Neural progenitor cell (in vitro differentiated cells): ENCODE measurements at regions not wholly inside any gene's neighbourhood (a gene's known extent, or its start where the extent isn't known, plus 50 kb on each side); places are given as distances from the start of the nearest gene placed in this dataset.

Experiments
- DNase-seq: peaks from one replicate; pipeline ENCODE4 v3.0.0-alpha.2; 2016; ENCODE audit warnings: low spot score
- H2AFZ ChIP-seq: fragments of 200-600 bp; sonication (generic); replicated peaks from 2 replicates; pipeline ENCODE4 v1.6.1; 2016; ENCODE audit warnings: antibody characterized with exemption
- H3F3A ChIP-seq: fragments of 200-600 bp; sonication (generic); 2 replicates; pipeline ENCODE4 v1.6.1; 2016; ENCODE audit warnings: antibody characterized with exemption, low read depth
- H3K27ac ChIP-seq: fragments of 200-600 bp; sonication (generic); 2 replicates; pipeline ENCODE4 v1.5.1; 2016; ENCODE audit warnings: mild to moderate bottlenecking
- H3K27me3 ChIP-seq: fragments of 200-600 bp; sonication (generic); 2 replicates; pipeline ENCODE4 v1.6.1; 2016; ENCODE audit warnings: mild to moderate bottlenecking, moderate library complexity
- H3K36me3 ChIP-seq: fragments of 200-600 bp; sonication (generic); 2 replicates; pipeline ENCODE4 v1.5.1; 2016
- H3K4me1 ChIP-seq: fragments of 200-600 bp; sonication (generic); 2 replicates; pipeline ENCODE4 v1.6.1; 2016; ENCODE audit warnings: mixed run types
- H3K4me2 ChIP-seq: fragments of 200-600 bp; sonication (generic); 2 replicates; pipeline ENCODE4 v1.6.1; 2016
- H3K4me3 ChIP-seq: fragments of 200-600 bp; sonication (generic); 2 replicates; pipeline ENCODE4 v1.5.1; 2016
- H3K79me2 ChIP-seq: fragments of 200-600 bp; sonication (generic); 2 replicates; pipeline ENCODE4 v1.6.1; 2016; ENCODE audit warnings: low read depth
- H3K9ac ChIP-seq: fragments of 200-600 bp; sonication (generic); 2 replicates; pipeline ENCODE4 v1.6.1; 2016
- H3K9me3 ChIP-seq: fragments of 200-600 bp; sonication (generic); 2 replicates; pipeline ENCODE4 v1.5.1; 2016; ENCODE audit warnings: low read depth
- H4K20me1 ChIP-seq: fragments of 200-600 bp; sonication (generic); 2 replicates; pipeline ENCODE4 v1.6.1; 2016; ENCODE audit warnings: low read depth
- H3K27ac Mint-ChIP-seq: 3 replicates; pipeline ENCODE4 v1.8.0; 2021; ENCODE audit warnings: mixed read lengths
- H3K27me3 Mint-ChIP-seq: 2 replicates; pipeline ENCODE4 v1.8.0; 2022; ENCODE audit warnings: low read depth, mild to moderate bottlenecking, inconsistent platforms, moderate library complexity, mixed read lengths; ENCODE audit not compliant: insufficient read depth
- H3K36me3 Mint-ChIP-seq: 3 replicates; pipeline ENCODE4 v1.8.0; 2021; ENCODE audit warnings: mixed read lengths
- H3K4me1 Mint-ChIP-seq: 3 replicates; pipeline ENCODE4 v1.8.0; 2021; ENCODE audit warnings: mixed read lengths
- H3K4me3 Mint-ChIP-seq: 3 replicates; pipeline ENCODE4 v1.8.0; 2021; ENCODE audit warnings: mild to moderate bottlenecking, moderate library complexity, mixed read lengths
- H3K9me3 Mint-ChIP-seq: 3 replicates; pipeline ENCODE4 v1.8.0; 2020; ENCODE audit warnings: mixed read lengths
- EZH2 ChIP-seq: fragments of 200-600 bp; sonication (generic); IDR thresholded peaks from 2 replicates; pipeline ENCODE4 v1.6.1; 2017; ENCODE audit warnings: antibody characterized with exemption, mild to moderate bottlenecking, moderate library complexity
- EZH2phosphoT487 ChIP-seq: fragments of 200-600 bp; sonication (generic); IDR thresholded peaks from 2 replicates; pipeline ENCODE4 v1.6.1; 2017; ENCODE audit warnings: antibody characterized with exemption
- TF ChIP-seq, protein P1 (sequence below): fragments of 200-600 bp; sonication (generic); IDR thresholded peaks from 2 replicates; pipeline ENCODE4 v1.5.1; 2017; ENCODE audit warnings: antibody characterized with exemption, mild to moderate bottlenecking

DNA sequence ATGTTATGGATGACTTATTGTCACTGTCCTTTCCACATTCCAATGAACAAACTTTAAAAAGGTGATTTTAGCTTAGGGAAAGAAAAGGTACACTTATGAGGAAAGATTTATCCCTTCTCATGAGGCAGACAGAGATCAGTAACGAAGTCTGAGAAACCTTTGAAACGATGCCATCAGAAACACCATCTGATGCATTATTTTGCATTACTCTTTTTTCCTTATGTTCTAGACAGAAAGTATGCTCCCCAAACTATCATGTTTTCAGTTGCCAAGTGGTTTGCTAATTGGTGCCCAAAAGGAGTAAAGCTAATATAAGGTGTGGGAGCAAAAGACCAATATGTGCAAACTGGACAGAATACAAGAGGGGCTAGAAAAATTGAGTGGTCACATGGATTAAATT, 397.7 kb upstream of the RIOK2 start:
- Mint-ChIP-seq H3K4me1 (no peaks in the 10 kb centered on the region), H3K4me3 (no peak overlapping the region), H3K27ac (no peak overlapping the region), H3K9me3 (peaks cover 6% of the 10 kb centered on the region), H3K27me3 (no peaks in the 10 kb centered on the region), H3K36me3 (no peaks in the 10 kb centered on the region)
- no peak overlapping the region for H3K4me2 ChIP-seq
- H3K36me3 ChIP-seq, result no peaks in the 10 kb centered on the region
- no peaks in the 10 kb centered on the region for H3K79me2 ChIP-seq
- DNase-seq, result no peak
- TF ChIP-seq EZH2 (no peak), EZH2phosphoT487 (no peak)
- TF ChIP-seq, protein P1, sequence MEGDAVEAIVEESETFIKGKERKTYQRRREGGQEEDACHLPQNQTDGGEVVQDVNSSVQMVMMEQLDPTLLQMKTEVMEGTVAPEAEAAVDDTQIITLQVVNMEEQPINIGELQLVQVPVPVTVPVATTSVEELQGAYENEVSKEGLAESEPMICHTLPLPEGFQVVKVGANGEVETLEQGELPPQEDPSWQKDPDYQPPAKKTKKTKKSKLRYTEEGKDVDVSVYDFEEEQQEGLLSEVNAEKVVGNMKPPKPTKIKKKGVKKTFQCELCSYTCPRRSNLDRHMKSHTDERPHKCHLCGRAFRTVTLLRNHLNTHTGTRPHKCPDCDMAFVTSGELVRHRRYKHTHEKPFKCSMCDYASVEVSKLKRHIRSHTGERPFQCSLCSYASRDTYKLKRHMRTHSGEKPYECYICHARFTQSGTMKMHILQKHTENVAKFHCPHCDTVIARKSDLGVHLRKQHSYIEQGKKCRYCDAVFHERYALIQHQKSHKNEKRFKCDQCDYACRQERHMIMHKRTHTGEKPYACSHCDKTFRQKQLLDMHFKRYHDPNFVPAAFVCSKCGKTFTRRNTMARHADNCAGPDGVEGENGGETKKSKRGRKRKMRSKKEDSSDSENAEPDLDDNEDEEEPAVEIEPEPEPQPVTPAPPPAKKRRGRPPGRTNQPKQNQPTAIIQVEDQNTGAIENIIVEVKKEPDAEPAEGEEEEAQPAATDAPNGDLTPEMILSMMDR, result no peak
- no peak overlapping the region for H2AFZ ChIP-seq
- H3K4me3 ChIP-seq, result no peak overlapping the region
- peaks cover 31% of the 10 kb centered on the region for H3K4me1 ChIP-seq
- H3K27me3 ChIP-seq, result no peaks in the 10 kb centered on the region
- no peaks in the 10 kb centered on the region for H4K20me1 ChIP-seq
- peaks cover 17% of the 10 kb centered on the region for H3F3A ChIP-seq
- no peaks in the 10 kb centered on the region for H3K9me3 ChIP-seq
- H3K27ac ChIP-seq, result no peak overlapping the region
- H3K9ac ChIP-seq, result no peak overlapping the region

DNA sequence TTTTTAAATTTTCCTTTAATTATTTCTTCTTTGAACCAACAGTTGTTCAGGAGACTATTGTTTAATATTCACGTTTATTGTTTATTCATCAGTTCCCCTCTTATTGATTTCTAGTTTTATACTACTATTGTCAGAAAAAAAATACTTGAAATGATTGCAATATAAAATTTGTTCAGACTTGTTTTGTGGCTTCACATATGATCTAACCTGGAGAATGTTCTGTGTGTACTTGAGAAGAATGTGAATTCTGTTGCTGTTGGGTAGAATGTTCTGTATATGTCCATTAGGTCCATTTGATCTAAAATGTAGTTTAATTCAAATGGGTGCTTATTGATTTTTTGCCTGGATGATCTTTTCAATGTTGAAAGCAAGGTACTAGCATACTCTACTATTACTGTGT, 408.7 kb upstream of the RIOK2 start:
- Mint-ChIP-seq H3K4me1 (no peaks in the 10 kb centered on the region), H3K36me3 (no peaks in the 10 kb centered on the region), H3K9me3 (peaks cover 13% of the 10 kb centered on the region), H3K27me3 (no peaks in the 10 kb centered on the region), H3K27ac (no peak overlapping the region), H3K4me3 (no peak overlapping the region)
- Histone ChIP-seq H3K4me2 (no peak overlapping the region), H3K9me3 (no peaks in the 10 kb centered on the region), H3K27me3 (no peaks in the 10 kb centered on the region), H4K20me1 (no peaks in the 10 kb centered on the region), H2AFZ (no peak overlapping the region), H3K9ac (no peak overlapping the region), H3K79me2 (no peaks in the 10 kb centered on the region), H3K36me3 (no peaks in the 10 kb centered on the region), H3K27ac (no peak overlapping the region), H3F3A (no peaks in the 10 kb centered on the region), H3K4me3 (no peak overlapping the region), H3K4me1 (no peaks in the 10 kb centered on the region)
- no peak for DNase-seq
- TF ChIP-seq, protein P1, result no peak
- TF ChIP-seq EZH2, result no peak
- no peak for TF ChIP-seq EZH2phosphoT487

DNA sequence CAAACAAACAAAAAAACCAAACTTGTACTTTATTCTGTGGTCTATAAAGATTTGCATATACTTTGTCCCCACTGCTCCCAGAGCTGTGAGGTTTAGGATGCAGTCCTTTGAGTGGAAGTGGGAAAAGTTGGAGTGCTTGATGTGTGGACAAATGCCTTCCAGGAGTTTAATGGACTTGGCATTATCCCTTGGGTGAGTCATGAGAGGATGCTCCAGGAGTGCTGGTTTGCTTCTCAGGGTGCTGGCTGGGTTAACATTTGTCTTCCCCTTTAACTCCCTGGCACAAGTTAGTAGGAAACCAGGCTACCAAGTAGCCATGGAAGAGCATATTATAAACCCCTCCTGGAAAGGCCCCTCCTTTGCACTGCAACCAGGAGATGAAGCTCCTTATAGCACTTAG, 417.4 kb upstream of the RIOK2 start:
- H3K9me3 ChIP-seq, result peaks cover 10% of the 10 kb centered on the region
- no peak overlapping the region for H2AFZ ChIP-seq
- no peaks in the 10 kb centered on the region for H3F3A ChIP-seq
- no peaks in the 10 kb centered on the region for H3K36me3 ChIP-seq
- no peaks in the 10 kb centered on the region for H3K79me2 ChIP-seq
- Mint-ChIP-seq H3K4me3 (no peak overlapping the region), H3K27ac (no peak overlapping the region), H3K36me3 (no peaks in the 10 kb centered on the region), H3K27me3 (peaks cover 3% of the 10 kb centered on the region), H3K4me1 (no peaks in the 10 kb centered on the region), H3K9me3 (peaks cover 33% of the 10 kb centered on the region)
- no peak overlapping the region for H3K27ac ChIP-seq
- H3K4me2 ChIP-seq, result no peak overlapping the region
- TF ChIP-seq, protein P1, result no peak
- no peak for TF ChIP-seq EZH2
- no peak for TF ChIP-seq EZH2phosphoT487
- no peak overlapping the region for H3K9ac ChIP-seq
- H3K27me3 ChIP-seq, result no peaks in the 10 kb centered on the region
- no peaks in the 10 kb centered on the region for H4K20me1 ChIP-seq
- no peaks in the 10 kb centered on the region for H3K4me1 ChIP-seq
- no peak for DNase-seq
- no peak overlapping the region for H3K4me3 ChIP-seq

DNA sequence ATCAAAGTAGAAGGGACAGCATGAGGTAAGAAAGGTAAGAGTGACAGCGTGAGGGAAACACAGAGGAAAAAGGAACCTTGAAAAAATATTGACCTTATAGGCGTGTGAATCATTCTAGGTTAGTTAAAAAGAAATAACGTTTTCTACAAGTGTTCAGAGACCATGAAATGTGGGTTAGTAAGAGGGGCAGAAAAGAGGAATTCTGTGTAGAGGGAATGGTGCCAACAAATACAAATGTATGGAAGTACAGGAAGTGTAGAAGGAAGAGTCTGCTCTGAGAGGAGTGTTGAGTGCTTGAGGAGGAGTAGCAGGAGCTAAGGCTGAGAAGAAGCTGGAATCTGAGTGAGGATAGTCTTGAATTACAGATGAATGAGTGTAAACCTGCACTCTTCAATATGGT, 418.6 kb upstream of the RIOK2 start:
- Mint-ChIP-seq H3K4me3 (no peak overlapping the region), H3K36me3 (no peaks in the 10 kb centered on the region), H3K4me1 (no peaks in the 10 kb centered on the region), H3K27me3 (peaks cover 3% of the 10 kb centered on the region), H3K9me3 (peaks cover 22% of the 10 kb centered on the region), H3K27ac (no peak overlapping the region)
- H3K36me3 ChIP-seq, result no peaks in the 10 kb centered on the region
- no peaks in the 10 kb centered on the region for H3K79me2 ChIP-seq
- H3K9ac ChIP-seq, result no peak overlapping the region
- no peaks in the 10 kb centered on the region for H3K4me1 ChIP-seq
- H3K4me3 ChIP-seq, result no peak overlapping the region
- peaks cover 10% of the 10 kb centered on the region for H3K9me3 ChIP-seq
- H3F3A ChIP-seq, result no peaks in the 10 kb centered on the region
- no peaks in the 10 kb centered on the region for H3K27me3 ChIP-seq
- no peak for DNase-seq
- H2AFZ ChIP-seq, result no peak overlapping the region
- no peak overlapping the region for H3K4me2 ChIP-seq
- no peak overlapping the region for H3K27ac ChIP-seq
- TF ChIP-seq EZH2, result no peak
- H4K20me1 ChIP-seq, result no peaks in the 10 kb centered on the region
